Esophagus squamous epithelium (tissue), 5 donors: ENCODE measurements at regions not wholly inside any gene's neighbourhood (a gene's known extent, or its start where the extent isn't known, plus 50 kb on each side); places are given as distances from the start of the nearest gene placed in this dataset.

Experiments
- DNase-seq: peaks from one replicate; lab custom pipeline; 2025; lab: John Stamatoyannopoulos, UW
- H3K27ac ChIP-seq, 4 donors: fragments of 200-600 bp; sonication (generic); one replicate each; pipeline ENCODE4 v1.5.1; 2016 to 2019; ENCODE audit warnings: mild to moderate bottlenecking in 1 of 4
- H3K27me3 ChIP-seq, 4 donors: fragments of 200-600 bp; sonication (generic); 1 replicate in 3 of 4; 2 replicates in 1 of 4; pipeline versions ENCODE4 v1.5.1 to v1.6.0; 2017 to 2021; ENCODE audit warnings: antibody characterized with exemption in 1 of 4
- H3K36me3 ChIP-seq, 3 donors: fragments of 200-600 bp; sonication (generic); one replicate each; pipeline ENCODE4 v1.5.1; 2016 to 2019
- H3K4me1 ChIP-seq, 3 donors: fragments of 200-600 bp; sonication (generic); one replicate each; pipeline ENCODE4 v1.5.1; 2017 to 2019
- H3K4me3 ChIP-seq, 4 donors: fragments of 200-600 bp; sonication (generic); 1 replicate in 3 of 4; 2 replicates in 1 of 4; pipeline ENCODE4 v1.5.1; 2016 to 2019; ENCODE audit warnings: mild to moderate bottlenecking in 2 of 4, moderate library complexity in 1 of 4
- H3K9me3 ChIP-seq, 3 donors: fragments of 200-600 bp; sonication (generic); one replicate each; pipeline ENCODE4 v1.5.1; 2016 to 2019
- POLR2A ChIP-seq, 4 donors: fragments of 450-650 bp; IDR thresholded peaks; one replicate each; pipeline ENCODE4 v1.6.1; 2017; ENCODE audit warnings: antibody characterized with exemption in 4 of 4, mild to moderate bottlenecking in 4 of 4, moderate library complexity in 3 of 4
- WGBS, 2 donors: methylation state at CpG; one replicate each; pipeline ENCODE4 v1.1.5; 2018; 5-methylcytosine and 5-hydroxymethylcytosine counted together
- intact Hi-C: fragments of 100-400 bp; cut with DNase I; formaldehyde crosslinking; loops from one replicate; pipeline ENCODE4 v1.15.0; 2022
- TF ChIP-seq, protein P1 (sequence below), 6 experiments: fragments of 450-650 bp in 4 of 6; fragments of 200-600 bp in 2 of 6; sonication (generic) in 2 of 6; IDR thresholded peaks; one replicate each; pipeline ENCODE4 v1.5.1; 2016 to 2019; ENCODE audit warnings: antibody characterized with exemption in 6 of 6, mild to moderate bottlenecking in 4 of 6, moderate library complexity in 4 of 6
- donor health status: DM: yes; HTN: yes; CAD: no.

DNA sequence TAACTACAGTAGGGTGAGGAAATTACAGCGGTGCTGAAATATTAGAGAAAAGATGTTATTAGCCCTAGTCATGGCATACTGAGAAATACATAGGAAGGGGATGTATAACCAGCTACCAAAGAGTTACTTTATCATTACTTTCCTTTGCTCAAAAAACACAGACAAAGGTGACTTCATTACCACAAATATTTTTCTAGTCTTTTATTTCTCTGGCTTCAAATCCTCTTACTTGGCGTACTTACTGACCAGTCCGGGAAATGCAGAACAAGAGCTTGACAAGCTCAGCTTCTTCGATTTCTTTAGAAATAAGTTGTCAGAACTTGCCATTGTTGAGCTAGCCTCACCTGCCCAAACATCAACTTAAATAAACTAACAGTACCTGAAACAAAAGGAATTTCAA, 142.1 kb upstream of the TMCO5A start:
- intact Hi-C loops, result no loop called here
- H3K9me3 ChIP-seq, result no peaks in the 10 kb centered on the region
- no peak overlapping the region for H3K27ac ChIP-seq
- H3K4me3 ChIP-seq, result no peak overlapping the region
- DNase-seq, result no peak
- H3K27me3 ChIP-seq, result no peaks in the 10 kb centered on the region
- no peak for TF ChIP-seq POLR2A (IDR thresholded peaks at IDR 0.05)
- TF ChIP-seq, protein P1, sequence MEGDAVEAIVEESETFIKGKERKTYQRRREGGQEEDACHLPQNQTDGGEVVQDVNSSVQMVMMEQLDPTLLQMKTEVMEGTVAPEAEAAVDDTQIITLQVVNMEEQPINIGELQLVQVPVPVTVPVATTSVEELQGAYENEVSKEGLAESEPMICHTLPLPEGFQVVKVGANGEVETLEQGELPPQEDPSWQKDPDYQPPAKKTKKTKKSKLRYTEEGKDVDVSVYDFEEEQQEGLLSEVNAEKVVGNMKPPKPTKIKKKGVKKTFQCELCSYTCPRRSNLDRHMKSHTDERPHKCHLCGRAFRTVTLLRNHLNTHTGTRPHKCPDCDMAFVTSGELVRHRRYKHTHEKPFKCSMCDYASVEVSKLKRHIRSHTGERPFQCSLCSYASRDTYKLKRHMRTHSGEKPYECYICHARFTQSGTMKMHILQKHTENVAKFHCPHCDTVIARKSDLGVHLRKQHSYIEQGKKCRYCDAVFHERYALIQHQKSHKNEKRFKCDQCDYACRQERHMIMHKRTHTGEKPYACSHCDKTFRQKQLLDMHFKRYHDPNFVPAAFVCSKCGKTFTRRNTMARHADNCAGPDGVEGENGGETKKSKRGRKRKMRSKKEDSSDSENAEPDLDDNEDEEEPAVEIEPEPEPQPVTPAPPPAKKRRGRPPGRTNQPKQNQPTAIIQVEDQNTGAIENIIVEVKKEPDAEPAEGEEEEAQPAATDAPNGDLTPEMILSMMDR (IDR thresholded peaks at IDR 0.05), result no peak
- H3K4me1 ChIP-seq, result no peaks in the 10 kb centered on the region
- H3K36me3 ChIP-seq, result no peaks in the 10 kb centered on the region
- WGBS, 2 donors, result 24 to 48% methylated on average over 4 of the region's 4 CpGs

DNA sequence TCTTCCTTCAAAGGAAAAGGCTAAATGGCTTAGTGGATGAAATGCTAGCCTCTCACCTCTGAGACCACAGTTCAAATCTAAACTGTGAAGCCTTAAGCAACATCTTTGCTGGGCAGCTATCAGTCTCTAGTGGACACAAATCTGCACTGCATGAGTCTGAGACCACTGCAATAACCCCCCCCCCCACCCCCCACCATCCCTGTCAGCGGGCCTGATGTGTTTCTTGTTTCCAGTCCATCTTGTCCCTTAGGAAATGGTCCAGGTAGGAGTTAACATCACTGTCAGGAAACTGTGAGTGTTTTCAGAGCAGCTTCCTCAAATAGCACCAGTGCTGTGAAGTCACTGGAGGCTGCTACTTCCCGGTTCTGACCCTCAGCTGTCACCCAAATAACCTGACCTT, 140.6 kb upstream of the TMCO5A start:
- intact Hi-C loops, result no loop called here
- Histone ChIP-seq H3K27me3 (no peaks in the 10 kb centered on the region), H3K36me3 (no peaks in the 10 kb centered on the region), H3K4me3 (no peak overlapping the region), H3K27ac (no peak overlapping the region), H3K9me3 (no peaks in the 10 kb centered on the region), H3K4me1 (no peaks in the 10 kb centered on the region)
- TF ChIP-seq, protein P1 (IDR thresholded peaks at IDR 0.05), result no peak
- TF ChIP-seq POLR2A (IDR thresholded peaks at IDR 0.05), result no peak
- DNase-seq, result no peak
- WGBS, 2 donors, result 26 to 35% methylated on average over 2 of the region's 2 CpGs

DNA sequence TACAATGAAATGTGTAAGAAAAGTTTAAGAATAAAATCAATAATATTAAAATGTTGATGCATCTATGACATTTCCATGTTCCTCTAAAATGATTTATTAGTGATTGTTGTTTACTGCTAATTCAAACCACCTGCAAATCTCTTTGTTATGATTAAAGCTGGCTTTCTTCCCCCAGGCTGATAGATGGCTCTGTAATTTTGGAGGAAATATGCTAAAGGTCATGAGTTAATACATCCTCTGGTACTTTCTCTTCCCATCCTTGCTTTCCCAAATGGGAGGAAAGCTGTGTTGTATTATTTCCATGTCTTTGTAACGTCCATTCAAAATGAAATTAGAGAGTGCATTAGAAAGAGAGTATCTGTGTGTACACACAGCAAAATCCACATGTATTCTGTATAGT, 139.5 kb upstream of the TMCO5A start:
- Histone ChIP-seq H3K27me3 (no peaks in the 10 kb centered on the region), H3K36me3 (no peaks in the 10 kb centered on the region), H3K4me3 (no peak overlapping the region), H3K9me3 (no peaks in the 10 kb centered on the region), H3K4me1 (no peaks in the 10 kb centered on the region), H3K27ac (no peak overlapping the region)
- whole genome bisulfite sequencing, 2 donors, result 17 to 26% methylated on average over 1 of the region's 1 CpG
- no peak for DNase-seq
- intact Hi-C loops, result no loop called here
- TF ChIP-seq POLR2A (IDR thresholded peaks at IDR 0.05), result no peak
- TF ChIP-seq, protein P1 (IDR thresholded peaks at IDR 0.05), result no peak

DNA sequence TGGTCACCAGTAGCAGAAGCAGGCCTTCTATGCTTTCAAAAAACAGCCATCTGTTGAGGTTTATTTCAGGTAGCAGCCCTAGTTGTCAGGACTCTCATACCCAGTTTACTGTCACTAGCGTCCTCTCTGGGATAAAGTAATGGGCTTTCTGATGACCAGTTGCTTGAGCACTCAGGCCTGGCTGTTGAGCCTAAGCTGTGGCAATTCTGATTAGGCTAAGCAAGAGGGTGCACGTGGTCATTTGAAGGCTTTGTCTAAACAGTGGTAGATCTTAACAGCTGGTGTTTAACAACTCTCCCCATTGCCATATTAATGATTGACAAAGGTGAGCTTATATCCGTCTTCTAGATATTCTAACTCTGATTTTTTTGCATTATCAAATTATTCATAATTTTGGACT, 132.9 kb upstream of the TMCO5A start:
- Histone ChIP-seq H3K9me3 (no peaks in the 10 kb centered on the region), H3K4me1 (no peaks in the 10 kb centered on the region), H3K27ac (no peak overlapping the region), H3K27me3 (no peaks in the 10 kb centered on the region), H3K36me3 (no peaks in the 10 kb centered on the region), H3K4me3 (no peak overlapping the region)
- TF ChIP-seq, protein P1 (IDR thresholded peaks at IDR 0.05), result no peak
- no peak for TF ChIP-seq POLR2A (IDR thresholded peaks at IDR 0.05)
- 47 to 65% methylated on average over 3 of the region's 3 CpGs for WGBS, 2 donors
- no peak for DNase-seq
- intact Hi-C loops, result no loop called here

DNA sequence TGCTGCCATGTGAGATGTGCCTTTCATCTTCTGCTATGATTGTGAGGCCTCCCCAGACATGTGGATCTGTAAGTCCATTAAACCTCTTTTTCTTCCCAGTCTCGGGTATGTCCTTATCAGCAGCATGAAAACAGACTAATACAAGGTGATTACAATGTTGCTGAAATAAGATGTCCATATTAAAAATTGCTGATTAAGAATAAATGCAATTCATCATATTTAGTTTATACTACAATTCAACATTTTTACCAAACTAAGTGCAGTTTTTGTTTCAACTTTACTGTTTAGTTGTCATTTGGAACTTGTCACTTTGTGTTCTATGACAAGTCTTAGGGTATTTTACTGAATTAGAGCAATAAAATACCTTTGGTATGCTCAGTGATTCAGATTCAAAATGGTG, 127.6 kb upstream of the TMCO5A start:
- DNase-seq, result no peak
- no peaks in the 10 kb centered on the region for H3K4me1 ChIP-seq
- no peaks in the 10 kb centered on the region for H3K27me3 ChIP-seq
- H3K36me3 ChIP-seq, result no peaks in the 10 kb centered on the region
- H3K4me3 ChIP-seq, result no peak overlapping the region
- no peak overlapping the region for H3K27ac ChIP-seq
- intact Hi-C loops, result no loop called here
- TF ChIP-seq POLR2A (IDR thresholded peaks at IDR 0.05), result no peak
- TF ChIP-seq, protein P1 (IDR thresholded peaks at IDR 0.05), result no peak
- 53 to 63% methylated on average over 1 of the region's 1 CpG for WGBS, 2 donors
- no peaks in the 10 kb centered on the region for H3K9me3 ChIP-seq
